GM10266 (cell line): ENCODE measurements at regions not wholly inside any gene's neighbourhood (a gene's known extent, or its start where the extent isn't known, plus 50 kb on each side); places are given as distances from the start of the nearest gene placed in this dataset.

ENCODE experiments used
- DNase-seq: peaks from one replicate; pipeline ENCODE4 v3.0.0; 2012; ENCODE audit errors: extremely low spot score
- TF ChIP-seq, protein P1 (sequence below): IDR thresholded peaks from 2 replicates; pipeline ENCODE4 v1.5.1; 2012; ENCODE audit warnings: mild to moderate bottlenecking, low read depth; ENCODE audit not compliant: control insufficient read depth, insufficient read depth; ENCODE audit errors: missing control alignments

DNA sequence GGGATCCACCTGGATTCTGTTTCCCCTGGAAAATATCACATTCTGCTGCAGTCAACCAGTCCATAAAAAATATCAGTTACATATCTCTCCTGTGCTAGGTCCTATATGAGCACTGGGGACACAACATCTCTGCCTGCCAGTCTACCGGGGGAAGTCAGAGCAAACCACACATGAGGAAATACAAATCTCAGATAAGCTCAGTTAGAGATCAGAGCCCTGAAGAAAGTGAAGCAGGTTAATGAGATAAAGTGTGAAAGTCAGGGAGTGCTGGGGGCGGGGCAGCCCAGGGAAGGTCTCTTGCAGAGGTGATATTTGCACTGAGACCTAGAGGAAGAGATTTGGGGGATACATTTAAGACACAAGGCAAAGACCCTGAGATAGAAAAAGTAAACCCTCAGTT is 67.8 kb upstream of the SLC1A1 start:
- TF ChIP-seq, protein P1, sequence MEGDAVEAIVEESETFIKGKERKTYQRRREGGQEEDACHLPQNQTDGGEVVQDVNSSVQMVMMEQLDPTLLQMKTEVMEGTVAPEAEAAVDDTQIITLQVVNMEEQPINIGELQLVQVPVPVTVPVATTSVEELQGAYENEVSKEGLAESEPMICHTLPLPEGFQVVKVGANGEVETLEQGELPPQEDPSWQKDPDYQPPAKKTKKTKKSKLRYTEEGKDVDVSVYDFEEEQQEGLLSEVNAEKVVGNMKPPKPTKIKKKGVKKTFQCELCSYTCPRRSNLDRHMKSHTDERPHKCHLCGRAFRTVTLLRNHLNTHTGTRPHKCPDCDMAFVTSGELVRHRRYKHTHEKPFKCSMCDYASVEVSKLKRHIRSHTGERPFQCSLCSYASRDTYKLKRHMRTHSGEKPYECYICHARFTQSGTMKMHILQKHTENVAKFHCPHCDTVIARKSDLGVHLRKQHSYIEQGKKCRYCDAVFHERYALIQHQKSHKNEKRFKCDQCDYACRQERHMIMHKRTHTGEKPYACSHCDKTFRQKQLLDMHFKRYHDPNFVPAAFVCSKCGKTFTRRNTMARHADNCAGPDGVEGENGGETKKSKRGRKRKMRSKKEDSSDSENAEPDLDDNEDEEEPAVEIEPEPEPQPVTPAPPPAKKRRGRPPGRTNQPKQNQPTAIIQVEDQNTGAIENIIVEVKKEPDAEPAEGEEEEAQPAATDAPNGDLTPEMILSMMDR: no peak
- DNase-seq: peak; percentile 23

DNA sequence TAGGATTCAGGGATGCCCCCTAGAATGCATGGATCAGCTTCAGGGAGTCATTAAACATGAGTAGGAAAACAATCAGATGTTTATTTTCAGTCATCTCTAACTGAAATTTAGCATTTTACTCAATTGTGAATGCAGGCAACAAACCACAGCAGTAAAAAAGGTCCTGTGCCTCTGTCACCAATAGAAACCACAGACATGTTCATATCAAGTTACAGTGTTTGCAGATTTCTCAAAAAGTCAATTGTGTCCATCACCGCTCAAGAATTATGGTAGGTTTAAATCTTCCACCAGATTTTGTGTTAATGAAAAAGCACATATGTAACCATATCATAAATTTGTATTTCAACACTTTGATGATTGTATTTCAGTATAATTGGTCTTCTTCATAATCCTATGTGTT is 68.4 kb upstream of the SLC1A1 start:
- no peak for DNase-seq

DNA sequence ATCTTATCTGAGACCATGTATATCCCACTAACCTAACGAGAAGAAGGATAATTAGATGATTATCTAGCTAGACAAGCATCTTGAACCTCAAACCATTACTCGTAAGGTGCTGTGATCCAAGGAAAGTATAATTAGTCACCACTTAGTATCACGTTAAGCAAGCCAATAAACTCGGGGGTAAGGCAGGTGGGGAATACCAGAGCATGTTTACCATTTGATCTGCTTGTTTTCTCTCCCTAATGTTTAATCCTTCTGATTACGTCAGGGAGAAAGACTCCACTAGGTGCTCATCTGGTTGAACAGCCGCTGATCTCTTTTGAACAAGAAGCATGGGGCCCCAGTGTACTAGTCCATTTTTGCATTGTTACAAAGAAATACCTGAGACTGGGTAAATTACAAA is 69.9 kb upstream of the SLC1A1 start:
- DNase-seq: no peak
- TF ChIP-seq, protein P1: no peak

More for the DNA sequence above, 68.4 kb upstream of the SLC1A1 start:
- TF ChIP-seq, protein P1: no peak

DNA sequence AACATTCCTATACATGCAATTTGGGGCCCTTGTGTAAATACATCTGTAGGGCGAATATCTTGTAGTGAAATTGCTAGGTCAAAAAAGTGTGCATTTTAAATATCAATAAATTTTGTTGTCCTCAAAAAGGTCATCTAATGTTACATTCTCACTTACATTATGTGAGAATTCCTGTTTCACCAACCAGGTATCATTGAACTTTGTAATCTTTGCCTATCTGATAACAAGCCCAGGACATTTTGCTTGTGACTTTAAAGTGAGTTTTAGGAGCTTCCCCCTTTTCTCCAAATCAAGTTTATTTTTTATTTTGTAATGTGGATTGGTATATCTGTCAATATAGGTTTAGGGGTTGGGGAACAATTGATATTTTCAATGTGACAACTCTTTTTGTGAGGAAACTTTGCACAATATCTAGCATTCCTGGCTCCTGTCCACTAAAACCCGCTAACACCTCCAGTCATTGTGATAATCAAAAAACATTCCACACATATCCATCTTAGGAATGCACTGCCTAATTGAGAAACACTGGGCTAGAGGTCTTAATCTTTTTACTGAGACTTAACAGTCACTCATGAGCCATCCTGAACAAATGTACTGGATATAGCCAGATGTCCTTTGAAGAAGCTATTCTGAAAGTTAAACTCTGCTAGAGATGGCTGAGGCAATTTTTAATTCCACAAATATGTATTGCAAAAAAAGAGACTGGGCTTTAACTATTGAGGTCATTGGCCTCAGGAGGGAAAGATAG is 72.5 kb upstream of the SLC1A1 start:
- no peak for DNase-seq
- TF ChIP-seq, protein P1: no peak

DNA sequence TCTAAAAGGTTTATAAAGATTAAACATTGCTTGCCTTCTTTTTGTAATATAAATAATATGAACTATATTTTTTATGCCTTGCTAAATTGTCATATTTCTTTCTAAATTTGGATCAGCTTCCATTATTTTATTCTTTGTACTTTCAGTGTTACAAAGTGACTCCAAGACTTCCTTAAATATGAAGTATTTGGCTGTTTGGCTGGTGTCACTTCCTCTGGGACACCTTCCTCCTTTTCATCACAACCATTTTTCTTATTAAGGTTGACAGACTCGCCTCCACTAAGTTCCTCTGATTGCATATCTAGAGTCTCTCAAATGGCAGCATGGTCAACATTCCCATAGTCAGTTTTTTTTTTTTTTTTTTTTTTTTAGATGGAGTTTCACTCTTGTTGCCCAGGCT is 73.8 kb upstream of the SLC1A1 start:
- DNase-seq: no peak
- TF ChIP-seq, protein P1: no peak

DNA sequence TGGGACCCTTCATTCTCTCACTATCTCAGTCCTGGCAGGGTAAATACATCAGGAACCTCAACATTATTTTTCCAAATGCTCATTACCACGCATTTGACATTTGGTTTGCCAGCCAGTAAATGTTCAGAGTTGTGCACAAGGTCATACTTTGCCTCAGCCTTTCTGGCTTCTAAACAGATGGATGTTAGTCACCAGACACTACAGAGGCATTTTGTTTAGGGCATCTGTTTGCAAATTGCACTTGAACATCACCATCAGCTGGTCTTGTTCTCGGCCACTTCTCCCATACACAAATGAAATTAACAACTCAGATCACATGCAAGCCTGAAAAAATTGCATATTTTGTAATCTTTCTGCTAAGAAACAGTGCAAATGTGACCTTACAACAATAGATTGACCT is 75.0 kb upstream of the SLC1A1 start:
- TF ChIP-seq, protein P1: no peak
- no peak for DNase-seq

DNA sequence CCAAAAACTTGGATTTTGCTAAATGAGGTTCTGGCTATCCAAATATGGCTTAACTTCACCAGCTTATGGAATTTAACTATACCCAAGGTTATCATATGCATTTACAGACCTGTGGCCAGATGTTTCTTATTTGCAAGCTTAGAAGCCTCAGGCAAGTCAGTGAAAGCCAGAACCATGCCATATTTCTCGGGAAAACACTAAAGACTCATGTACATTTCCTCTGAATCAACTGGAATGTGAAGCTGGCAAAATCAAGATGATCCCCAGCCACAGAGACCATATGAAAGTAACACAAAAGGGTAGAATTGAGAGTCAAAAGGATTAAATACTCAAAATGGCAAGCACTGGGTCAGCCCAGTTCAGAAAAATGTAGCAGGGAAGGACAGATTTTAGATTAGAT is 76.4 kb upstream of the SLC1A1 start:
- DNase-seq: no peak
- TF ChIP-seq, protein P1: no peak
